ENCODE measurements at regions not wholly inside any gene's neighbourhood (a gene's known extent, or its start where the extent isn't known, plus 50 kb on each side); places are given as distances from the start of the nearest gene placed in this dataset.

DNA sequence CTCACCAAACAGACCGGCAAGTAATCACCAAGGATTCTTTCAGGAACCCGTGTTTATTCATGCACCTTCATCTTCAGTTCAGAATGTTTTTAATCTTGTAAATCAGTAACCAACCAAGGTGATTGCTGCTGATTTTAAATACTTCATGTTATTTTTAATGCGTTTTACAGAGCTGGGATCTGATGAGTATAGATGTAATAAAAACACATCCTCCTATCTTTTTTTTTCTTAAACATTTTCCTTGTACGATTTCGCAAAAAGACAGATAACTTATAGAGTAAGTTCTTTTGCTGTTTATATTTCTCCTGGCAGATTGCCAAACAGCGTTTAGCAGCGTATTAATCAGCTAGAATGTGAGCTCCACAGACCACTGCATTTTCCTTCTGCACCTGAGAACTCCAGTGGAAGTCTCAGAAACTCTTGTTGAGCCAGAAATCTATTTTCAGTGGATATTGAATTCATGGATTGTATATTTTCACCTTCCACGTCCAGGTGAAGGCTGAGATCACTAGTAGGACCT is 397.8 kb upstream of the NRP1 start:
- TF ChIP-seq CTCF (IDR thresholded peaks at IDR 0.05; ENCODE audit: insufficient read depth in 1 of 2, low read depth in 1 of 2, low read length in 1 of 2, severe bottlenecking in 1 of 2, unreplicated experiment in 1 of 2): no peak
- ChIA-PET CTCF (no interaction called here), POLR2A (no interaction called here)
- Histone ChIP-seq H3K4me3 (ENCODE audit: low read depth, low read length) (no peak overlapping the region), H3K4me1 (0 out of 2 replicates have a peak, but pooled peaks cover 4% of the 10 kb centered on the region), H3K27me3 (replicated peaks; ENCODE audit: control insufficient read depth, insufficient read depth, low read length) (no peaks in the 10 kb centered on the region; the same call in 1 of the 2 replicates), H3K9me3 (peaks cover 15% of the 10 kb centered on the region; the same call in 1 of the 2 replicates), H3K36me3 (ENCODE audit: control insufficient read depth, insufficient read depth, low read length) (no peaks in the 10 kb centered on the region)
- no TSS peak for BruUV-seq (replicated peaks)
- no peaks in the 10 kb centered on the region for H3K27me3 Mint-ChIP-seq (ENCODE audit: insufficient read depth, unreplicated experiment)
- intact Hi-C loops (cut with micrococcal nuclease; ENCODE audit: unreplicated experiment): no loop called here
- no peak for DNase-seq
- no peak overlapping the region for H3K27ac Mint-ChIP-seq (ENCODE audit: unreplicated experiment)
- H3K4me1 Mint-ChIP-seq (ENCODE audit: low read depth, unreplicated experiment): peaks cover 5% of the 10 kb centered on the region
- peaks cover 16% of the 10 kb centered on the region for H3K9me3 Mint-ChIP-seq (ENCODE audit: unreplicated experiment)
- H3K4me3 Mint-ChIP-seq (ENCODE audit: unreplicated experiment): no peak overlapping the region
- no peaks in the 10 kb centered on the region for H3K36me3 Mint-ChIP-seq (ENCODE audit: insufficient read depth, unreplicated experiment)

- CTCF ChIA-PET: no interaction called here
- H3K4me3 ChIP-seq (ENCODE audit: low read depth, low read length): no peak overlapping the region
- no peak overlapping the region for H3K27ac Mint-ChIP-seq (ENCODE audit: unreplicated experiment)
- no peak for DNase-seq
- TF ChIP-seq CTCF (IDR thresholded peaks at IDR 0.05; ENCODE audit: insufficient read depth in 1 of 2, low read depth in 1 of 2, low read length in 1 of 2, severe bottlenecking in 1 of 2, unreplicated experiment in 1 of 2): no peak
- intact Hi-C loops (cut with micrococcal nuclease; ENCODE audit: unreplicated experiment): no loop called here
- no peaks in the 10 kb centered on the region for H3K36me3 ChIP-seq (ENCODE audit: control insufficient read depth, insufficient read depth, low read length)
- no peaks in the 10 kb centered on the region for H3K27me3 Mint-ChIP-seq (ENCODE audit: insufficient read depth, unreplicated experiment)
- peaks cover 15% of the 10 kb centered on the region; the same call in 1 of the 2 replicates for H3K9me3 ChIP-seq
- no peaks in the 10 kb centered on the region; the same call in 1 of the 2 replicates for H3K27me3 ChIP-seq (replicated peaks; ENCODE audit: control insufficient read depth, insufficient read depth, low read length)
- POLR2A ChIA-PET: no interaction called here
- peaks cover 16% of the 10 kb centered on the region for H3K9me3 Mint-ChIP-seq (ENCODE audit: unreplicated experiment)
- H3K36me3 Mint-ChIP-seq (ENCODE audit: insufficient read depth, unreplicated experiment): no peaks in the 10 kb centered on the region
- peaks cover 5% of the 10 kb centered on the region for H3K4me1 Mint-ChIP-seq (ENCODE audit: low read depth, unreplicated experiment)
- no TSS peak for BruUV-seq (replicated peaks)
- 0 out of 2 replicates have a peak, but pooled peaks cover 4% of the 10 kb centered on the region for H3K4me1 ChIP-seq
- H3K4me3 Mint-ChIP-seq (ENCODE audit: unreplicated experiment): no peak overlapping the region
Measured at GRCh38 chr10:33731322-33731721, 396.9 kb upstream of the NRP1 start.

DNA sequence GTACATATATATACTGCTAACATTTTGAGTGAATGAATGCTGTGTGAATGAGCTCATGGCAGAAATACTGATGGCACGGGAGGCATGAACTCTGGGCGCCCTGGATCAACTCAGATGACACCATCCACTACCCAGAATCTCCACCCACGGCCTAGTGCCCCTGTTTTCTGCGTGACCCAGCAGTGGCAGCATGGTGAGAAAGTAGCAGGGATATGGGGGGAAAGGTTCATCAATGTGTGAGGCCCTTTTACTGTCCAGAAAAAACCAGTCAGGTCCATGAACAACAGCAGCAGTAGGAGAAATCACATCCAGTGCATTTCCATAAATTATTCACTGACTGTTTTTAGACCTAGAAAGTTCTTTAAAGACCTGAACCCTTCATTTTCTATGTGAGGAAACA is 391.0 kb upstream of the NRP1 start:
- no peaks in the 10 kb centered on the region for H3K27me3 Mint-ChIP-seq (ENCODE audit: insufficient read depth, unreplicated experiment)
- DNase-seq: no peak
- ChIA-PET POLR2A (no interaction called here), CTCF (interaction anchor here (0.6 kb wide), 1 partner anchor 214 kb away, joined by 3 read pairs; no protein-coding TSS in a partner anchor)
- H3K27me3 ChIP-seq (replicated peaks; ENCODE audit: control insufficient read depth, insufficient read depth, low read length): no peaks in the 10 kb centered on the region
- H3K36me3 Mint-ChIP-seq (ENCODE audit: insufficient read depth, unreplicated experiment): no peaks in the 10 kb centered on the region
- BruUV-seq (replicated peaks): no TSS peak
- no peak overlapping the region for H3K27ac Mint-ChIP-seq (ENCODE audit: unreplicated experiment)
- H3K9me3 ChIP-seq: peaks cover 18% of the 10 kb centered on the region; the same call in 1 of the 2 replicates
- H3K4me3 Mint-ChIP-seq (ENCODE audit: unreplicated experiment): no peak overlapping the region
- H3K36me3 ChIP-seq (ENCODE audit: control insufficient read depth, insufficient read depth, low read length): no peaks in the 10 kb centered on the region
- intact Hi-C loops (cut with micrococcal nuclease; ENCODE audit: unreplicated experiment): no loop called here
- TF ChIP-seq CTCF (IDR thresholded peaks at IDR 0.05; ENCODE audit: insufficient read depth in 1 of 2, low read depth in 1 of 2, low read length in 1 of 2, severe bottlenecking in 1 of 2, unreplicated experiment in 1 of 2): no peak
- H3K4me1 ChIP-seq: no peaks in the 10 kb centered on the region
- H3K4me3 ChIP-seq (ENCODE audit: low read depth, low read length): no peak overlapping the region
- no peaks in the 10 kb centered on the region for H3K4me1 Mint-ChIP-seq (ENCODE audit: low read depth, unreplicated experiment)
- peaks cover 26% of the 10 kb centered on the region for H3K9me3 Mint-ChIP-seq (ENCODE audit: unreplicated experiment)

Data from Caco-2 (cell line).